HCT116 (cell line): ENCODE measurements at regions not wholly inside any gene's neighbourhood (a gene's known extent, or its start where the extent isn't known, plus 50 kb on each side); places are given as distances from the start of the nearest gene placed in this dataset.

Source experiments
- ATAC-seq: fragments of 200-7000 bp; cut with Tn5 transposase; 2 replicates; pipeline ENCODE4 v1.9.1; 2020; ENCODE audit warnings: mild to moderate bottlenecking, moderate library complexity
- BruUV-seq: library from RNA; stranded (reverse); fragments of 400-500 nt; replicated peaks from 2 replicates; lab custom pipeline; 2021; lab: Mats Ljungman, UMichigan
- CTCF ChIA-PET: fragments of 300-600 bp; sonication (Branson Sonifier 250); formaldehyde crosslinking; loops from one replicate; lab custom pipeline; 2021; ENCODE audit warnings: antibody characterized with exemption; lab: Charles Lee
- POLR2A ChIA-PET: fragments of 300-600, 350-600 bp; sonication (Branson Sonifier 250); formaldehyde crosslinking; loops from one replicate; lab custom pipeline; 2021; ENCODE audit warnings: antibody characterized with exemption; lab: Charles Lee
- RAD21 ChIA-PET, 2 experiments: fragments of 300-600 bp; sonication (Branson Sonifier 250); formaldehyde crosslinking; loops; one replicate each; lab custom pipeline; 2023; ENCODE audit warnings: low total read pairs in 2 of 2; ENCODE audit not compliant: uncharacterized antibody in 2 of 2, unreplicated experiment in 2 of 2, low non-redundant PET in 1 of 2; lab: Charles Lee
- DNase-seq: peaks from one replicate; pipeline ENCODE4 v3.0.0-alpha.2; 2010; ENCODE audit warnings: low read depth, low spot score
- H2AFZ ChIP-seq: fragments of 200-600 bp; shearing (Covaris generic), sonication (generic); 2 replicates; pipeline ENCODE4 v1.6.1; 2017; ENCODE audit warnings: low read depth, mixed run types, mixed read lengths, antibody characterized with exemption, low read length; ENCODE audit not compliant: poor library complexity, severe bottlenecking
- H3K27ac ChIP-seq: 2 replicates; pipeline ENCODE4 v1.5.1; 2012; ENCODE audit warnings: low read depth, low read length
- H3K27me3 ChIP-seq: fragments of 200-600 bp; sonication (generic); 2 replicates; pipeline ENCODE4 v1.6.1; 2016; ENCODE audit warnings: mixed run types, low read length, mixed read lengths; ENCODE audit not compliant: insufficient read depth
- H3K36me3 ChIP-seq, 2 experiments: fragments of 200-500 bp in 1 of 2; fragments of 200-600 bp in 1 of 2; sonication (Bioruptor generic) in 1 of 2; sonication (generic) in 1 of 2; 2 replicates each; pipeline versions ENCODE4 v1.5.1 to v1.6.1; 2014 to 2016; ENCODE audit warnings: low read length in 2 of 2, inconsistent platforms in 1 of 2, mixed read lengths in 1 of 2, mixed run types in 1 of 2; ENCODE audit not compliant: insufficient read depth in 2 of 2, control insufficient read depth in 1 of 2
- H3K4me1 ChIP-seq, 2 experiments: fragments of 200-600 bp in 1 of 2; sonication (generic) in 1 of 2; 2 replicates each; pipeline versions ENCODE4 v1.5.1 to v1.6.1; 2012 to 2017; ENCODE audit warnings: low read length in 2 of 2, inconsistent platforms in 1 of 2, mild to moderate bottlenecking in 1 of 2, mixed read lengths in 1 of 2, mixed run types in 1 of 2, moderate library complexity in 1 of 2; ENCODE audit not compliant: insufficient read depth in 2 of 2, control insufficient read depth in 1 of 2
- H3K4me2 ChIP-seq: fragments of 200-600 bp; sonication (generic); 2 replicates; pipeline ENCODE4 v1.6.1; 2017; ENCODE audit warnings: mixed run types, low read length, mixed read lengths
- H3K4me3 ChIP-seq, 2 experiments: fragments of 200-600 bp in 1 of 2; sonication (generic) in 1 of 2; replicated peaks in 1 of 2; 2 replicates each; pipeline ENCODE4 v1.5.1; 2011 to 2016; ENCODE audit warnings: low read length in 2 of 2, control low read depth in 1 of 2, low read depth in 1 of 2, mild to moderate bottlenecking in 1 of 2, mixed read lengths in 1 of 2, mixed run types in 1 of 2
- H3K79me2 ChIP-seq: fragments of 200-600 bp; sonication (generic); 2 replicates; pipeline ENCODE4 v1.6.1; 2017; ENCODE audit warnings: mild to moderate bottlenecking, mixed run types, low read length, moderate library complexity, mixed read lengths; ENCODE audit not compliant: insufficient read depth
- H3K9ac ChIP-seq: fragments of 200-600 bp; sonication (generic); 2 replicates; pipeline ENCODE4 v1.6.1; 2016; ENCODE audit warnings: low read length, mixed read lengths
- H3K9me2 ChIP-seq: fragments of 200-600 bp; sonication (generic), shearing (Covaris generic); 2 replicates; pipeline ENCODE4 v1.6.1; 2017; ENCODE audit warnings: mixed run types, mild to moderate bottlenecking, moderate library complexity; ENCODE audit not compliant: insufficient read depth
- H3K9me3 ChIP-seq, 2 experiments: fragments of 200-500 bp in 1 of 2; fragments of 200-600 bp in 1 of 2; sonication (Bioruptor generic) in 1 of 2; sonication (generic) in 1 of 2; 2 replicates each; pipeline ENCODE4 v1.6.1; 2014 to 2017; ENCODE audit warnings: low read length in 2 of 2, mixed read lengths in 2 of 2, inconsistent platforms in 1 of 2, low read depth in 1 of 2, mild to moderate bottlenecking in 1 of 2, mixed run types in 1 of 2, moderate library complexity in 1 of 2; ENCODE audit not compliant: control insufficient read depth in 1 of 2, insufficient read depth in 1 of 2
- H4K20me1 ChIP-seq: fragments of 200-600 bp; sonication (generic), shearing (Covaris generic); 2 replicates; pipeline ENCODE4 v1.6.1; 2017; ENCODE audit warnings: mixed run types, mild to moderate bottlenecking, moderate library complexity; ENCODE audit not compliant: insufficient read depth
- CEBPB ChIP-seq: IDR thresholded peaks from 2 replicates; pipeline ENCODE4 v1.6.1; 2012; ENCODE audit warnings: low read depth
- ELF1 ChIP-seq: IDR thresholded peaks from 2 replicates; pipeline ENCODE4 v1.6.1; 2012; ENCODE audit warnings: low read depth, borderline replicate concordance
- EZH2 ChIP-seq: fragments of 200-600 bp; sonication (generic); IDR thresholded peaks from 2 replicates; pipeline ENCODE4 v1.6.1; 2017; ENCODE audit warnings: antibody characterized with exemption, mixed run types
- FOSL1 ChIP-seq: IDR thresholded peaks from 2 replicates; pipeline ENCODE4 v1.6.1; 2012; ENCODE audit warnings: low read depth
- JUND ChIP-seq: IDR thresholded peaks from 2 replicates; pipeline ENCODE4 v1.6.1; 2012
- POLR2A ChIP-seq: IDR thresholded peaks from 2 replicates; pipeline ENCODE4 v1.7.0; 2011; ENCODE audit warnings: borderline replicate concordance; ENCODE audit not compliant: insufficient read depth, insufficient read length; ENCODE audit errors: extremely low read depth
- SIN3A ChIP-seq: IDR thresholded peaks from 2 replicates; pipeline ENCODE4 v1.6.1; 2012; ENCODE audit warnings: low read depth
- SP1 ChIP-seq: IDR thresholded peaks from 2 replicates; pipeline ENCODE4 v1.6.1; 2012; ENCODE audit warnings: low read depth
- ZNF274 ChIP-seq: fragments of 200-500 bp; sonication (Bioruptor generic); IDR thresholded peaks from 2 replicates; pipeline ENCODE4 v1.6.1; 2014; ENCODE audit warnings: mild to moderate bottlenecking, low read depth, low read length, inconsistent platforms
- intact Hi-C: fragments of 100-400 bp; cut with micrococcal nuclease; formaldehyde crosslinking; loops from 2 replicates; pipeline ENCODE4 v1.10.0; 2022
- TF ChIP-seq, protein P1 (sequence below): IDR thresholded peaks from 2 replicates; pipeline ENCODE4 v1.6.1; 2012
- TF ChIP-seq, protein P2 (sequence below): IDR thresholded peaks from 2 replicates; pipeline ENCODE4 v1.6.1; 2011; ENCODE audit warnings: mild to moderate bottlenecking, low read length, moderate library complexity; ENCODE audit not compliant: insufficient replicate concordance; ENCODE audit errors: extremely low read depth
- TF ChIP-seq, protein P3 (sequence below): IDR thresholded peaks from 2 replicates; pipeline ENCODE4 v1.6.1; 2012
- TF ChIP-seq, protein P4 (sequence below): IDR thresholded peaks from 2 replicates; pipeline ENCODE4 v1.6.1; 2012; ENCODE audit warnings: low read depth

- H3K27me3 ChIP-seq, result no peaks in the 10 kb centered on the region
- ChIA-PET CTCF (no interaction called here), POLR2A (no interaction called here), RAD21 (no interaction called here)
- TF ChIP-seq, protein P1, sequence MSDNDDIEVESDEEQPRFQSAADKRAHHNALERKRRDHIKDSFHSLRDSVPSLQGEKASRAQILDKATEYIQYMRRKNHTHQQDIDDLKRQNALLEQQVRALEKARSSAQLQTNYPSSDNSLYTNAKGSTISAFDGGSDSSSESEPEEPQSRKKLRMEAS, result no peak
- TF ChIP-seq SP1 (no peak), FOSL1 (no peak)
- DNase-seq (no peak), ATAC-seq (no peak)
- BruUV-seq, result no TSS peak
- intact Hi-C loops, result no loop called here
- no peaks in the 10 kb centered on the region for H4K20me1 ChIP-seq
- H3K36me3 ChIP-seq, result no peaks in the 10 kb centered on the region
- H3K4me1 ChIP-seq, result no peaks in the 10 kb centered on the region
- no peak overlapping the region for H3K9ac ChIP-seq
- no peak overlapping the region for H2AFZ ChIP-seq
- no peaks in the 10 kb centered on the region for H3K79me2 ChIP-seq
- no peaks in the 10 kb centered on the region; a peak in 1 of 4 replicates for H3K9me3 ChIP-seq
- no peak overlapping the region for H3K27ac ChIP-seq
- H3K9me2 ChIP-seq, result no peaks in the 10 kb centered on the region
- H3K4me2 ChIP-seq, result no peak overlapping the region
- H3K4me3 ChIP-seq, result no peak overlapping the region
These were observed 489.5 kb downstream of the SH2D4B start for GRCh38 chr10:81027223-81027622.

- Histone ChIP-seq H3K36me3 (no peaks in the 10 kb centered on the region), H2AFZ (no peak overlapping the region), H3K9me3 (no peaks in the 10 kb centered on the region; a peak in 1 of 4 replicates), H3K27ac (no peak overlapping the region), H3K27me3 (no peaks in the 10 kb centered on the region), H3K9me2 (no peaks in the 10 kb centered on the region), H3K9ac (no peak overlapping the region), H3K79me2 (no peaks in the 10 kb centered on the region), H3K4me3 (no peak overlapping the region), H3K4me1 (no peaks in the 10 kb centered on the region), H4K20me1 (no peaks in the 10 kb centered on the region), H3K4me2 (no peak overlapping the region)
- TF ChIP-seq, protein P2, sequence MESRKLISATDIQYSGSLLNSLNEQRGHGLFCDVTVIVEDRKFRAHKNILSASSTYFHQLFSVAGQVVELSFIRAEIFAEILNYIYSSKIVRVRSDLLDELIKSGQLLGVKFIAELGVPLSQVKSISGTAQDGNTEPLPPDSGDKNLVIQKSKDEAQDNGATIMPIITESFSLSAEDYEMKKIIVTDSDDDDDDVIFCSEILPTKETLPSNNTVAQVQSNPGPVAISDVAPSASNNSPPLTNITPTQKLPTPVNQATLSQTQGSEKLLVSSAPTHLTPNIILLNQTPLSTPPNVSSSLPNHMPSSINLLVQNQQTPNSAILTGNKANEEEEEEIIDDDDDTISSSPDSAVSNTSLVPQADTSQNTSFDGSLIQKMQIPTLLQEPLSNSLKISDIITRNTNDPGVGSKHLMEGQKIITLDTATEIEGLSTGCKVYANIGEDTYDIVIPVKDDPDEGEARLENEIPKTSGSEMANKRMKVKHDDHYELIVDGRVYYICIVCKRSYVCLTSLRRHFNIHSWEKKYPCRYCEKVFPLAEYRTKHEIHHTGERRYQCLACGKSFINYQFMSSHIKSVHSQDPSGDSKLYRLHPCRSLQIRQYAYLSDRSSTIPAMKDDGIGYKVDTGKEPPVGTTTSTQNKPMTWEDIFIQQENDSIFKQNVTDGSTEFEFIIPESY, result no peak
- TF ChIP-seq, protein P3, sequence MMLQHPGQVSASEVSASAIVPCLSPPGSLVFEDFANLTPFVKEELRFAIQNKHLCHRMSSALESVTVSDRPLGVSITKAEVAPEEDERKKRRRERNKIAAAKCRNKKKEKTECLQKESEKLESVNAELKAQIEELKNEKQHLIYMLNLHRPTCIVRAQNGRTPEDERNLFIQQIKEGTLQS, result no peak
- TF ChIP-seq EZH2 (no peak), SIN3A (no peak), JUND (no peak), ZNF274 (no peak), CEBPB (no peak), ELF1 (no peak), POLR2A (no peak)
- TF ChIP-seq, protein P1, result no peak
- TF ChIP-seq, protein P4, sequence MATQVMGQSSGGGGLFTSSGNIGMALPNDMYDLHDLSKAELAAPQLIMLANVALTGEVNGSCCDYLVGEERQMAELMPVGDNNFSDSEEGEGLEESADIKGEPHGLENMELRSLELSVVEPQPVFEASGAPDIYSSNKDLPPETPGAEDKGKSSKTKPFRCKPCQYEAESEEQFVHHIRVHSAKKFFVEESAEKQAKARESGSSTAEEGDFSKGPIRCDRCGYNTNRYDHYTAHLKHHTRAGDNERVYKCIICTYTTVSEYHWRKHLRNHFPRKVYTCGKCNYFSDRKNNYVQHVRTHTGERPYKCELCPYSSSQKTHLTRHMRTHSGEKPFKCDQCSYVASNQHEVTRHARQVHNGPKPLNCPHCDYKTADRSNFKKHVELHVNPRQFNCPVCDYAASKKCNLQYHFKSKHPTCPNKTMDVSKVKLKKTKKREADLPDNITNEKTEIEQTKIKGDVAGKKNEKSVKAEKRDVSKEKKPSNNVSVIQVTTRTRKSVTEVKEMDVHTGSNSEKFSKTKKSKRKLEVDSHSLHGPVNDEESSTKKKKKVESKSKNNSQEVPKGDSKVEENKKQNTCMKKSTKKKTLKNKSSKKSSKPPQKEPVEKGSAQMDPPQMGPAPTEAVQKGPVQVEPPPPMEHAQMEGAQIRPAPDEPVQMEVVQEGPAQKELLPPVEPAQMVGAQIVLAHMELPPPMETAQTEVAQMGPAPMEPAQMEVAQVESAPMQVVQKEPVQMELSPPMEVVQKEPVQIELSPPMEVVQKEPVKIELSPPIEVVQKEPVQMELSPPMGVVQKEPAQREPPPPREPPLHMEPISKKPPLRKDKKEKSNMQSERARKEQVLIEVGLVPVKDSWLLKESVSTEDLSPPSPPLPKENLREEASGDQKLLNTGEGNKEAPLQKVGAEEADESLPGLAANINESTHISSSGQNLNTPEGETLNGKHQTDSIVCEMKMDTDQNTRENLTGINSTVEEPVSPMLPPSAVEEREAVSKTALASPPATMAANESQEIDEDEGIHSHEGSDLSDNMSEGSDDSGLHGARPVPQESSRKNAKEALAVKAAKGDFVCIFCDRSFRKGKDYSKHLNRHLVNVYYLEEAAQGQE, result no peak
- RAD21 ChIA-PET, result no interaction called here
- no peak for DNase-seq
- CTCF ChIA-PET, result no interaction called here
- intact Hi-C loops, result no loop called here
- POLR2A ChIA-PET, result no interaction called here
- ATAC-seq, result no peak
- no TSS peak for BruUV-seq
These were observed 490.0 kb downstream of the SH2D4B start for GRCh38 chr10:81027706-81028105.
